HEK293T (cell line): ENCODE measurements at regions not wholly inside any gene's neighbourhood (a gene's known extent, or its start where the extent isn't known, plus 50 kb on each side); places are given as distances from the start of the nearest gene placed in this dataset.

Source experiments
- SP1 ChIP-seq: fragments of 450-650 bp; IDR thresholded peaks from 2 replicates; pipeline ENCODE4 v1.6.1; 2017
- TARDBP ChIP-seq: fragments of 450-650 bp; IDR thresholded peaks from 2 replicates; pipeline ENCODE4 v1.6.1; 2016

- TF ChIP-seq SP1: no peak
- no peak for TF ChIP-seq TARDBP
These were observed 81.9 kb upstream of the WNT7B start for GRCh38 chr22:46058591-46059519.
